Loucy (cell line): ENCODE measurements at regions not wholly inside any gene's neighbourhood (a gene's known extent, or its start where the extent isn't known, plus 50 kb on each side); places are given as distances from the start of the nearest gene placed in this dataset.

Experiments used
- H2AFZ ChIP-seq: fragments of 200-600 bp; sonication (generic); 2 replicates; pipeline ENCODE4 v1.6.0; 2016; ENCODE audit warnings: antibody characterized with exemption, mild to moderate bottlenecking, low read length, moderate library complexity
- H3F3A ChIP-seq: fragments of 200-600 bp; 2 replicates; pipeline ENCODE4 v1.6.0; 2016; ENCODE audit warnings: antibody characterized with exemption, low read depth, mild to moderate bottlenecking
- H3K27me3 ChIP-seq: fragments of 200-600 bp; sonication (generic); 2 replicates; pipeline ENCODE4 v1.6.1; 2014; ENCODE audit warnings: low read length, mild to moderate bottlenecking; ENCODE audit not compliant: insufficient read depth, poor library complexity, severe bottlenecking
- H3K36me3 ChIP-seq: fragments of 200-600 bp; sonication (generic); 2 replicates; pipeline ENCODE4 v1.6.1; 2016; ENCODE audit warnings: low read length; ENCODE audit not compliant: insufficient read depth
- H3K4me1 ChIP-seq: fragments of 200-600 bp; sonication (generic); 2 replicates; pipeline ENCODE4 v1.5.1; 2014; ENCODE audit warnings: low read length, mild to moderate bottlenecking; ENCODE audit not compliant: insufficient read depth, poor library complexity, severe bottlenecking
- H3K4me2 ChIP-seq: fragments of 200-600 bp; sonication (generic); 2 replicates; pipeline ENCODE4 v1.6.0; 2014; ENCODE audit warnings: antibody characterized with exemption, low read length, low read depth, mild to moderate bottlenecking; ENCODE audit not compliant: poor library complexity, severe bottlenecking
- H3K4me3 ChIP-seq: fragments of 200-600 bp; sonication (generic); 2 replicates; pipeline ENCODE4 v1.5.1; 2014; ENCODE audit warnings: low read length, mild to moderate bottlenecking, mixed read lengths; ENCODE audit not compliant: poor library complexity, severe bottlenecking
- H3K79me2 ChIP-seq: fragments of 200-600 bp; sonication (generic); 2 replicates; pipeline ENCODE4 v1.6.1; 2014; ENCODE audit warnings: low read length; ENCODE audit not compliant: insufficient read depth
- H3K9ac ChIP-seq: fragments of 200-600 bp; sonication (generic); 2 replicates; pipeline ENCODE4 v1.6.0; 2014; ENCODE audit warnings: mild to moderate bottlenecking, low read depth, low read length, moderate library complexity; ENCODE audit not compliant: poor library complexity, severe bottlenecking
- H3K9me2 ChIP-seq: fragments of 200-600 bp; sonication (generic); replicated peaks from 2 replicates; pipeline ENCODE4 v1.6.1; 2016; ENCODE audit warnings: low read depth, low read length, mixed read lengths
- H3K9me3 ChIP-seq: fragments of 200-600 bp; sonication (generic); 2 replicates; pipeline ENCODE4 v1.6.1; 2014; ENCODE audit warnings: mild to moderate bottlenecking, antibody characterized with exemption, low read length, low read depth; ENCODE audit not compliant: insufficient read depth
- H4K20me1 ChIP-seq: fragments of 200-600 bp; sonication (generic); 2 replicates; pipeline ENCODE4 v1.6.0; 2014; ENCODE audit warnings: antibody characterized with exemption, low read length, mild to moderate bottlenecking; ENCODE audit not compliant: insufficient read depth, poor library complexity, severe bottlenecking
- EZH2phosphoT487 ChIP-seq: fragments of 200-600 bp; IDR thresholded peaks from 2 replicates; pipeline ENCODE4 v1.6.1; 2018; ENCODE audit warnings: antibody characterized with exemption, mild to moderate bottlenecking, moderate library complexity, borderline replicate concordance
- TF ChIP-seq, protein P1 (sequence below): fragments of 200-600 bp; sonication (generic); conservative IDR thresholded peaks from 2 replicates; pipeline ENCODE4 v1.5.1; 2014; ENCODE audit warnings: mild to moderate bottlenecking, antibody characterized with exemption, low read length

DNA sequence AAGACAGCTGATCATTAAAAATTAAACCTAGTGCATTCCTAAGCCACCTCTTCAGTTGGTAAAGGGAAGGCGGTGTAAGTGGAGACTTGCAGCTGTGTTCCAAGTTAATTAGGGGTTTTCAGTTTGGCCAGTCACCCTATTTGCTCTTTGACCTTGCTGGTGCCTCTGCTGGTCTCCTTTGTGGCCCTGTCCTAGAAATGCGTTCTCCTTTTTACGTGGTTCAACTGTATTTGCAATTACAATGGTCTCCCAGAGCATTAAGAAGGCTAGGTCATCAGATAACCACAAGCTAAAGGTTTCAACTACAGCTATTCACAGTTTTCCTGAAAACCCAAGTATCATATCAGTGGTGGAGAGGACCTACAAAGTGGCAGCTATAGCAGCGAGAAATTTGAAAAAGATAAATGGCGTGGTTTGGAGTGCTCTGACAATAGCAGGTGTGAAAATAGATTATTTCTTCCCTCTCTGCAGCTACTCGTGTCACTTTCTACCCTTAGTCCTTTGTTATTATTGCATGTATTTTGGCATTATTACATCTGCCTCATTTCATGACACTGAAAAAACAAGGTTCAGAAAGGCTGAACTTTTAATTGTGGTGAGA is 203.5 kb upstream of the TBC1D5 start:
- no peak for TF ChIP-seq EZH2phosphoT487
- TF ChIP-seq, protein P1, sequence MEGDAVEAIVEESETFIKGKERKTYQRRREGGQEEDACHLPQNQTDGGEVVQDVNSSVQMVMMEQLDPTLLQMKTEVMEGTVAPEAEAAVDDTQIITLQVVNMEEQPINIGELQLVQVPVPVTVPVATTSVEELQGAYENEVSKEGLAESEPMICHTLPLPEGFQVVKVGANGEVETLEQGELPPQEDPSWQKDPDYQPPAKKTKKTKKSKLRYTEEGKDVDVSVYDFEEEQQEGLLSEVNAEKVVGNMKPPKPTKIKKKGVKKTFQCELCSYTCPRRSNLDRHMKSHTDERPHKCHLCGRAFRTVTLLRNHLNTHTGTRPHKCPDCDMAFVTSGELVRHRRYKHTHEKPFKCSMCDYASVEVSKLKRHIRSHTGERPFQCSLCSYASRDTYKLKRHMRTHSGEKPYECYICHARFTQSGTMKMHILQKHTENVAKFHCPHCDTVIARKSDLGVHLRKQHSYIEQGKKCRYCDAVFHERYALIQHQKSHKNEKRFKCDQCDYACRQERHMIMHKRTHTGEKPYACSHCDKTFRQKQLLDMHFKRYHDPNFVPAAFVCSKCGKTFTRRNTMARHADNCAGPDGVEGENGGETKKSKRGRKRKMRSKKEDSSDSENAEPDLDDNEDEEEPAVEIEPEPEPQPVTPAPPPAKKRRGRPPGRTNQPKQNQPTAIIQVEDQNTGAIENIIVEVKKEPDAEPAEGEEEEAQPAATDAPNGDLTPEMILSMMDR = no peak
- Histone ChIP-seq H3F3A (peaks cover 9% of the 10 kb centered on the region; the same call in 1 of the 2 replicates), H3K36me3 (no peaks in the 10 kb centered on the region), H3K79me2 (no peaks in the 10 kb centered on the region), H3K9ac (peak overlapping the region; percentile 48), H2AFZ (peak overlapping the region; percentile 60), H3K4me2 (peak overlapping the region; percentile 46), H3K4me1 (peaks cover 64% of the 10 kb centered on the region), H3K9me3 (no peaks in the 10 kb centered on the region; the same call in 1 of the 2 replicates), H4K20me1 (no peaks in the 10 kb centered on the region), H3K4me3 (peak overlapping the region; percentile 17), H3K9me2 (no peaks in the 10 kb centered on the region), H3K27me3 (no peaks in the 10 kb centered on the region)

DNA sequence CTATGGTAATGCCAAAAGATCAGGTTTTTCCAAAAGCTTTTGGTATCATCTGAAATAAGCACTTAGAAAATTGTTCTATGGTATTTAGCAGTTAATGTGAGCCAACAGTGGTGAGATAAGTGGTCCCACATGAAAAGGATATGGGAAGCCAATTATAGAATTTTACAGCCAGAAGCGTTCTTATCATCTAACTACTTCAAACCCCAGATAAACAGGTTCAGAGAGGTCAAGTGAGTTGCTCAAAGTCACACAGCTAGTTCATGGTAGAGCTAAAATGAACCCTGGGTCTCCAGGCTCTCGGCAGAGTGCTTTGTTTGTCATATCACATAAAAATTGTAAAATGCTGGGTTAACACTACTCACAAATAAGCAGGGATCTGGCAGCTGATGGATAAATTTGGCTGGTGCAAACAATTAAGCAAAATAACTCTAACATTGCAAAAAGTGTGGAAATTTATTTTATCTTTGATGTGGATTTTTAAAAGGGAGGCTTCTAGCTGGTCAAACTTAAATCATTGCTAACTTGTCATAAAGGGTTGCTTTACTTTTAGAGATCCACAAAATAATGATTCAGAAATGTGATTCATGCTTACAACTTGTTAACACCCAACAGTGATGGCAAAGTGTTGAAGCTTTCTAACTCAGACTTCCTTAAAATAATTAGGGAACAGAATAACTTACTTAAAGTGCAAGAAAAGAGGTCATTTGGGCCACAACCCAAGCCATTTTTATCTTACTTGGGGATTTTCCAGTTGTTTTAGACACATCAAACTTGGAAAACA is 202.8 kb upstream of the TBC1D5 start:
- Histone ChIP-seq H3K4me3 (peak overlapping the region; percentile 17), H3K4me1 (peaks cover 70% of the 10 kb centered on the region), H3K4me2 (peak overlapping the region; percentile 46), H3K79me2 (no peaks in the 10 kb centered on the region), H3K9me3 (no peaks in the 10 kb centered on the region), H3K9me2 (no peaks in the 10 kb centered on the region), H3K27me3 (no peaks in the 10 kb centered on the region), H3F3A (peaks cover 9% of the 10 kb centered on the region; the same call in 1 of the 2 replicates), H2AFZ (peak overlapping the region; percentile 60), H4K20me1 (no peaks in the 10 kb centered on the region), H3K36me3 (no peaks in the 10 kb centered on the region), H3K9ac (peak overlapping the region; percentile 48)
- TF ChIP-seq, protein P1 = no peak
- TF ChIP-seq EZH2phosphoT487 = no peak

- no peak overlapping the region for H2AFZ ChIP-seq
- TF ChIP-seq, protein P1 = no peak
- no peak for TF ChIP-seq EZH2phosphoT487
- H3K36me3 ChIP-seq = no peaks in the 10 kb centered on the region
- H3K9me2 ChIP-seq = no peaks in the 10 kb centered on the region
- no peaks in the 10 kb centered on the region for H3K27me3 ChIP-seq
- H3K79me2 ChIP-seq = no peaks in the 10 kb centered on the region
- no peaks in the 10 kb centered on the region for H4K20me1 ChIP-seq
- H3K4me3 ChIP-seq = no peak overlapping the region
- H3K4me1 ChIP-seq = peaks cover 72% of the 10 kb centered on the region
- H3F3A ChIP-seq = peaks cover 9% of the 10 kb centered on the region; the same call in 1 of the 2 replicates
- H3K9ac ChIP-seq = no peak overlapping the region
- no peak overlapping the region for H3K4me2 ChIP-seq
- H3K9me3 ChIP-seq = no peaks in the 10 kb centered on the region
Observed at GRCh38 chr3:17942856-17943255, 200.4 kb upstream of the TBC1D5 start.
